ENCODE measurements at regions not wholly inside any gene's neighbourhood (a gene's known extent, or its start where the extent isn't known, plus 50 kb on each side); places are given as distances from the start of the nearest gene placed in this dataset.

GRCh38 chr6:109295774-109296156 is 86.5 kb downstream of the CD164 start:
- DNase-seq (ENCODE audit: low read depth, low spot score): no peak
- no peaks in the 10 kb centered on the region for H4K20me1 ChIP-seq (replicated peaks; ENCODE audit: control insufficient read depth, extremely low read depth, insufficient read depth, low read length)
- TF ChIP-seq MAX (IDR thresholded peaks at IDR 0.05; ENCODE audit: insufficient read depth, insufficient read length) (no peak), POLR2A (IDR thresholded peaks at IDR 0.05; ENCODE audit: low read depth, low read length) (no peak), JUN (IDR thresholded peaks at IDR 0.05; ENCODE audit: borderline replicate concordance, insufficient read depth, insufficient read length, low read depth) (no peak), FOS (IDR thresholded peaks at IDR 0.05; ENCODE audit: borderline replicate concordance, insufficient read depth, low read length) (no peak), EZH2 (IDR thresholded peaks at IDR 0.05; ENCODE audit: borderline replicate concordance, low read depth, low read length, severe bottlenecking) (no peak), MYC (IDR thresholded peaks at IDR 0.05; ENCODE audit: low read depth, low read length) (no peak)
- peaks cover 12 to 17% of the 10 kb centered on the region in 2 experiments for H3K27me3 ChIP-seq (ENCODE audit: control insufficient read depth in 2 of 2, insufficient read depth in 2 of 2, low read length in 2 of 2)
- no peak overlapping the region for H3K27ac ChIP-seq (ENCODE audit: insufficient read depth, low read depth, low read length)
- no peak overlapping the region for H2AFZ ChIP-seq (ENCODE audit: low read depth, low read length)
- FAIRE-seq: no peak
- H3K9me1 ChIP-seq (replicated peaks; ENCODE audit: control insufficient read depth, extremely low read depth, insufficient read depth, low read length): no peaks in the 10 kb centered on the region
- H3K4me2 ChIP-seq (ENCODE audit: insufficient read depth, low read length): no peak overlapping the region
- intact Hi-C loops (cut with micrococcal nuclease): no loop called here
- H3K4me1 ChIP-seq (ENCODE audit: control insufficient read depth, extremely low read depth, insufficient read depth, low read length): no peaks in the 10 kb centered on the region
- CTCF ChIA-PET: interaction anchor here (0.6 kb wide), 1 partner anchor 29 kb away, joined by 3 read pairs; no protein-coding TSS in a partner anchor
- BruUV-seq (replicated peaks): no TSS peak
- H3K9me3 ChIP-seq (replicated peaks; ENCODE audit: control insufficient read depth, insufficient read depth, low read length): no peaks in the 10 kb centered on the region
- no peak overlapping the region for H3K4me3 ChIP-seq (replicated peaks in 1 of 3; ENCODE audit: insufficient read depth in 1 of 3, low read depth in 1 of 3, low read length in 3 of 3)
- no peaks in the 10 kb centered on the region for H3K79me2 ChIP-seq (ENCODE audit: control insufficient read depth, insufficient read depth, low read length)
- no peak overlapping the region for H3K9ac ChIP-seq (replicated peaks; ENCODE audit: extremely low read depth, insufficient read depth, low read length)
- no peaks in the 10 kb centered on the region for H3K36me3 ChIP-seq (ENCODE audit: control insufficient read depth in 2 of 2, extremely low read depth in 1 of 2, insufficient read depth in 2 of 2, low read length in 2 of 2)
- dilution Hi-C loops (cut with MboI; ENCODE audit: extremely low pct_ligation_motif_present, low sequenced_read_pairs): no loop called here
- POLR2A ChIA-PET: no interaction called here

- Histone ChIP-seq H3K9me1 (replicated peaks; ENCODE audit: control insufficient read depth, extremely low read depth, insufficient read depth, low read length) (no peaks in the 10 kb centered on the region), H2AFZ (ENCODE audit: low read depth, low read length) (no peak overlapping the region), H3K79me2 (ENCODE audit: control insufficient read depth, insufficient read depth, low read length) (no peaks in the 10 kb centered on the region), H3K36me3 (ENCODE audit: control insufficient read depth in 2 of 2, extremely low read depth in 1 of 2, insufficient read depth in 2 of 2, low read length in 2 of 2) (no peaks in the 10 kb centered on the region), H3K4me1 (ENCODE audit: control insufficient read depth, extremely low read depth, insufficient read depth, low read length) (no peaks in the 10 kb centered on the region), H3K4me3 (replicated peaks in 1 of 3; ENCODE audit: insufficient read depth in 1 of 3, low read depth in 1 of 3, low read length in 3 of 3) (no peak overlapping the region), H3K27ac (ENCODE audit: insufficient read depth, low read depth, low read length) (no peak overlapping the region), H3K27me3 (ENCODE audit: control insufficient read depth in 2 of 2, insufficient read depth in 2 of 2, low read length in 2 of 2) (peaks cover 11 to 13% of the 10 kb centered on the region in 2 experiments), H3K9ac (replicated peaks; ENCODE audit: extremely low read depth, insufficient read depth, low read length) (no peak overlapping the region), H4K20me1 (replicated peaks; ENCODE audit: control insufficient read depth, extremely low read depth, insufficient read depth, low read length) (no peaks in the 10 kb centered on the region), H3K4me2 (ENCODE audit: insufficient read depth, low read length) (no peak overlapping the region), H3K9me3 (replicated peaks; ENCODE audit: control insufficient read depth, insufficient read depth, low read length) (no peaks in the 10 kb centered on the region)
- no TSS peak for BruUV-seq (replicated peaks)
- DNase-seq (ENCODE audit: low read depth, low spot score): no peak
- intact Hi-C loops (cut with micrococcal nuclease): no loop called here
- dilution Hi-C loops (cut with MboI; ENCODE audit: extremely low pct_ligation_motif_present, low sequenced_read_pairs): no loop called here
- ChIA-PET CTCF (no interaction called here), POLR2A (no interaction called here)
- TF ChIP-seq EZH2 (IDR thresholded peaks at IDR 0.05; ENCODE audit: borderline replicate concordance, low read depth, low read length, severe bottlenecking) (no peak), MYC (IDR thresholded peaks at IDR 0.05; ENCODE audit: low read depth, low read length) (no peak)
- no peak for FAIRE-seq
These were observed 87.0 kb downstream of the CD164 start for GRCh38 chr6:109295109-109295773.
